Right lobe of liver (tissue), 6 donors: ENCODE measurements at regions not wholly inside any gene's neighbourhood (a gene's known extent, or its start where the extent isn't known, plus 50 kb on each side); places are given as distances from the start of the nearest gene placed in this dataset.

Experiments used
- ATAC-seq, 4 donors: fragments of 200-7000 bp; cut with Tn5 transposase; one replicate each; pipeline ENCODE4 v1.9.1; 2020; ENCODE audit warnings: mild to moderate bottlenecking in 4 of 4, moderate library complexity in 4 of 4
- DNase-seq, 3 donors: peaks; one replicate each; pipeline ENCODE4 v3.0.0-alpha.2; 2020
- H3K27ac ChIP-seq, 3 donors: fragments of 200-600 bp; one replicate each; pipeline ENCODE4 v1.8.0; 2022
- H3K27me3 ChIP-seq, 2 donors: fragments of 200-600 bp; one replicate each; pipeline ENCODE4 v1.8.0; 2022
- H3K36me3 ChIP-seq, 4 donors: fragments of 200-600 bp; sonication (generic) in 1 of 4; one replicate each; pipeline versions ENCODE4 v1.5.1 to v1.8.0; 2017 to 2022; ENCODE audit warnings: control low read depth in 1 of 4
- H3K4me1 ChIP-seq, 4 donors: fragments of 200-600 bp; sonication (generic) in 1 of 4; one replicate each; pipeline versions ENCODE4 v1.5.1 to v1.8.0; 2017 to 2022; ENCODE audit warnings: control low read depth in 1 of 4
- H3K4me3 ChIP-seq, 3 donors: fragments of 200-600 bp; one replicate each; pipeline ENCODE4 v1.8.0; 2022
- H3K9me3 ChIP-seq, 4 donors: fragments of 200-600 bp; sonication (generic) in 1 of 4; one replicate each; pipeline versions ENCODE4 v1.5.1 to v1.8.0; 2017 to 2022; ENCODE audit warnings: control low read depth in 1 of 4
- CTCF ChIP-seq, 4 donors: fragments of 200-600 bp in 3 of 4; fragments of 450-650 bp in 1 of 4; IDR thresholded peaks; one replicate each; pipeline versions ENCODE4 v1.5.1 to v1.8.0; 2016 to 2022; ENCODE audit warnings: antibody characterized with exemption in 4 of 4, mild to moderate bottlenecking in 2 of 4
- POLR2A ChIP-seq: fragments of 450-650 bp; IDR thresholded peaks from one replicate; pipeline ENCODE4 v1.6.1; 2017; ENCODE audit warnings: antibody characterized with exemption, mild to moderate bottlenecking
- WGBS: methylation state at CpG from one replicate; pipeline ENCODE4 v1.1.6; 2018; ENCODE audit warnings: low coverage, low lambda C conversion rate; ENCODE audit not compliant: insufficient coverage; ENCODE audit errors: missing lambda C conversion rate; 5-methylcytosine and 5-hydroxymethylcytosine counted together
- intact Hi-C, 2 donors: fragments of 100-400 bp; cut with DNase I; formaldehyde crosslinking; loops; one replicate each; pipeline versions ENCODE4 v1.11.2 to v1.14.1; 2022
- donor health status: DM: no; HTN: yes; CAD: no.
- donor health status: DM: no; HTN: no; CAD: no.
- donor health status: DM: no; HTN: no; CAD: no.
- donor health status: DM: no; HTN: yes; CAD: no.
- donor health status: DM: no; HTN: yes; CAD: no.

- no peak for ATAC-seq
- 55% methylated on average over 4 of the region's 4 CpGs for WGBS
- Histone ChIP-seq H3K4me1 (no peaks in the 10 kb centered on the region), H3K9me3 (no peaks in the 10 kb centered on the region), H3K27ac (no peak overlapping the region), H3K36me3 (no peaks in the 10 kb centered on the region), H3K4me3 (no peak overlapping the region), H3K27me3 (no peaks in the 10 kb centered on the region)
- DNase-seq, result no peak
- TF ChIP-seq POLR2A, result no peak
- intact Hi-C loops, result no loop called here
Observed at GRCh38 chr11:98040061-98040808, 980.5 kb upstream of the CNTN5 start.

GRCh38 chr11:98047647-98048046 lies 973.1 kb upstream of the CNTN5 start:
- Histone ChIP-seq H3K4me3 (no peak overlapping the region), H3K36me3 (no peaks in the 10 kb centered on the region), H3K27me3 (no peaks in the 10 kb centered on the region), H3K4me1 (no peaks in the 10 kb centered on the region), H3K9me3 (no peaks in the 10 kb centered on the region), H3K27ac (no peak overlapping the region)
- TF ChIP-seq POLR2A, result no peak
- no peak for TF ChIP-seq CTCF (IDR thresholded peaks at IDR 0.05)
- WGBS, result 55% methylated on average over 3 of the region's 3 CpGs
- no peak for ATAC-seq
- intact Hi-C loops, result no loop called here
- DNase-seq, result no peak

GRCh38 chr11:98053851-98054250 lies 966.9 kb upstream of the CNTN5 start:
- 39% methylated on average over 2 of the region's 2 CpGs for WGBS
- no peak overlapping the region for H3K4me3 ChIP-seq
- no peaks in the 10 kb centered on the region for H3K4me1 ChIP-seq
- H3K36me3 ChIP-seq, result no peaks in the 10 kb centered on the region
- no peaks in the 10 kb centered on the region for H3K27me3 ChIP-seq
- no peak overlapping the region for H3K27ac ChIP-seq
- DNase-seq, result no peak
- H3K9me3 ChIP-seq, result no peaks in the 10 kb centered on the region
- TF ChIP-seq CTCF (IDR thresholded peaks at IDR 0.05), result no peak
- TF ChIP-seq POLR2A, result no peak
- intact Hi-C loops, result no loop called here
- ATAC-seq, result no peak

GRCh38 chr11:98056945-98057344 lies 963.8 kb upstream of the CNTN5 start:
- Histone ChIP-seq H3K36me3 (no peaks in the 10 kb centered on the region), H3K27ac (no peak overlapping the region), H3K4me3 (no peak overlapping the region), H3K27me3 (no peaks in the 10 kb centered on the region), H3K9me3 (no peaks in the 10 kb centered on the region), H3K4me1 (no peaks in the 10 kb centered on the region)
- DNase-seq (no peak), ATAC-seq (no peak)
- WGBS, result 20% methylated on average over 1 of the region's 1 CpG
- TF ChIP-seq POLR2A (no peak), CTCF (IDR thresholded peaks at IDR 0.05) (no peak)
- intact Hi-C loops, result no loop called here

- H3K4me3 ChIP-seq, result no peak overlapping the region
- H3K27me3 ChIP-seq, result no peaks in the 10 kb centered on the region
- no peak overlapping the region for H3K27ac ChIP-seq
- no peak for ATAC-seq
- 38% methylated on average over 7 of the region's 7 CpGs for WGBS
- H3K36me3 ChIP-seq, result no peaks in the 10 kb centered on the region
- intact Hi-C loops, result no loop called here
- H3K4me1 ChIP-seq, result no peaks in the 10 kb centered on the region
- no peak for TF ChIP-seq CTCF (IDR thresholded peaks at IDR 0.05)
- TF ChIP-seq POLR2A, result no peak
- DNase-seq, result no peak
- H3K9me3 ChIP-seq, result no peaks in the 10 kb centered on the region
Observed at GRCh38 chr11:98059488-98059887, 961.3 kb upstream of the CNTN5 start.
